GM19372 (cell line): ENCODE measurements at regions not wholly inside any gene's neighbourhood (a gene's known extent, or its start where the extent isn't known, plus 50 kb on each side); places are given as distances from the start of the nearest gene placed in this dataset.

Source experiments
- ATAC-seq: cut with Tn5 transposase; IDR thresholded peaks from one replicate; pipeline ENCODE4 v1.9.1; 2021; ENCODE audit warnings: mild to moderate bottlenecking, low read depth, moderate library complexity; ENCODE audit not compliant: unreplicated experiment

DNA sequence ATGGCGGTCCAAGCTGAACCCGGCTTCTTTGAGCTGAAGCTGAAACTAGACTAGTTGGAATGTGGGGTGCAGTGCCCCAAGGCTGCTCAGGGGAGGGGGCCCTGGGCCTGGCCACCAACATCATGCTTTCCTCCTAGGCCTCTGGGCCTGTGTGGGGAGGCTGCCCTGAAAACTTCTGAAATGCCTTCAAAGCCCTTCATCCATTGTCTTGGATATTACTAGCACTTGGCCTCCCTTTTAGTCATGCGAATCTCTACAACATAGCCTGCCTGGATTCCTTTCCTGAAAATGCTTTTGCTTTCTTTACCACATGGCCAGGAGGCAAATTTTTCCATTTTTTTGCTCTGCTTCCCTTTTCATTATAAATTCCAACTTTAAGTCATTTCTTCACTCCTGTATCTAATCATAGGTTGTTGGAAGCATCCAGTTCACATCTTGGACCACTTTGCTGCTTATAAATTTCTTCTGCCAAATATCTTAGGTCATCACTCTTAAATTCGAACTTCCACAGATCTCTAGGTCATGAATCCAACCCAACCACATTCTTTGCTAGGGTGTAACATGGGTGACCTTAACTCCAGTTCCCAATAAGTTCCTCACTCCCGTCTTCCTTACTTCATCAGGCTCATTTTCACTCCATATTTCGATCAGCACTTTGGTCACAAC is 103.4 kb downstream of the DDIT4L start:
- ATAC-seq = no peak

GRCh38 chr4:100084892-100085291 is 105.4 kb downstream of the DDIT4L start:
- no peak for ATAC-seq

DNA sequence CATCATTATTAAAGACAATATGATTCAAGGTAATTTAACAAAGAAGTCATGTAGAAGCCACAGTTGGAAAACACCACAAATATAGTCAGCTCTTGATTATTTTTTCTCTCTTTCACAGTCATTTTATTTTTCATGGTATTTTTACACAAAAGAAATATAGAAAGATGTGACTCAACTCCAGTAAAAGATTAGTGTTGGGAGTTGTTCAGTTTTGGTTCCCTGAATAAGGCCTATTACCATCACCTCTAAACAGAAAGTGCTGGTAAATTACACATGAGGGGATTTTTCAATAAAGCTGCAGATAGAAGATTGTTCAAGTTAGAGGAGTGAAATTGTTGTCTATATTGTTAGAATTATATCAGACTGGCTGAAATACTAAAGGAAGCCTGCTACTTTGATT is 107.0 kb downstream of the DDIT4L start:
- ATAC-seq = no peak

- no peak for ATAC-seq
Measured at GRCh38 chr4:100082852-100083251, 107.4 kb downstream of the DDIT4L start.

- ATAC-seq = no peak
Measured at GRCh38 chr4:100081491-100081890, 108.8 kb downstream of the DDIT4L start.

- ATAC-seq = no peak
Measured at GRCh38 chr4:100079264-100079663, 111.0 kb downstream of the DDIT4L start.

- no peak for ATAC-seq
Measured at GRCh38 chr4:100076753-100077152, 113.5 kb downstream of the DDIT4L start.

GRCh38 chr4:100075486-100076270 is 114.6 kb downstream of the DDIT4L start:
- no peak for ATAC-seq

GRCh38 chr4:100075056-100075455 is 115.2 kb downstream of the DDIT4L start:
- ATAC-seq = no peak

DNA sequence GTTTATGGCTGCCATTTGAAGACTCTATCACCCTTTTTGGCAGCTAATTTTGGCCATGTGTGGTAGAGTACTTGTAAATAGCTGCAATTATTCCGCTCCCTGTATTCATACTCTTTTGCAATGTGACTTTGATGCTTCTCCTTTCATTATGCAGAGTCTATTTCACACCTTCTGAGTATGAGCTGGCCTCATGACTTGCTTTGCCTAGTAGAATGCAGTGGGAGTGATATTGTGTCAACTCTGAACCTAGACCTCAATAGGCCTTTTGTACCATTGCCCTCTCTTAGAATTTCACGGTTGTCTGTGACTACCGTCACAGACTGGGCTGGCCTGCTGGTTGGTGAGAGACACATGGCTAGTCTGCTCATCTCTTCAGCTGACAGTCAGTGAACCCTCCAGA is 118.8 kb downstream of the DDIT4L start:
- no peak for ATAC-seq

DNA sequence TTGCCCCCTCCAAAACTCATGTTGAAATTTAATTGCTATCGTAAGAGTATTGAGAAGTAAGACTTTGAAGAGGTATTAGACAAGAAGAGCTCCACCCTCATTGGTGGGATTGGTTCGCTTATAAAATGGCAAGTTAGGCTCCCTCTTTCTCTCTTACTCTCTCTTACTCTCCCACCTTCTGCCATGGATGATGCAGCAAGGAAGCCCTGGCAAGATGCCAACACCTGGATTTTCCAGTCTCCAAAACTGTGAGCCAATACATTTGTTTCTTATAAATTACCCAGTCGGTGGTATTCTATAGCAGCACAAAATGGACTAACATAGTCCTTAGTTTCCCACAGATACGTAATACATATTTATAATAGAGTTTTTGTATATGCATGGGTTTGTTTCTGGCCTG is 119.4 kb downstream of the DDIT4L start:
- ATAC-seq = no peak

- no peak for ATAC-seq
Measured at GRCh38 chr4:100069207-100069606, 119.1 kb upstream of the H2AZ1 start.

GRCh38 chr4:100067255-100067654 is 117.2 kb upstream of the H2AZ1 start:
- no peak for ATAC-seq

- no peak for ATAC-seq
Measured at GRCh38 chr4:100063355-100063754, 113.3 kb upstream of the H2AZ1 start.

DNA sequence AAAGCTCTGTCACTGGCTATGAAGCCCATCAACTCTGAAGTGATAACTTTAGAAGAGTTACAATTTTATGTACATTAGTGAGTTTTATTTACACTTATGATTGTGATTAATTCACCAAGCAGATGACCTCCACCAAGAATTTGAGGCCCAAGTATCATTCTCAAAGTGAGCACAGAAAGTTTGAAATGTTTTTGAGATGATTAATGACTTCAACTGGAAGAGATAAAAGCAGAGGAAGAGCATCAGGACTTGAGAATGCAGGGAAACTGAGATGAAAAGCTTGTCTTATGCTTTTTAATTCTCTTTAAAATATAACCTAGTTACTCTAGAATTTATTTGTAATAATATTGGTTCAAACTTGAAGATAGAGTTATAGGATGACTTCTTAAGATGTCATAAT is 112.8 kb upstream of the H2AZ1 start:
- ATAC-seq = no peak

DNA sequence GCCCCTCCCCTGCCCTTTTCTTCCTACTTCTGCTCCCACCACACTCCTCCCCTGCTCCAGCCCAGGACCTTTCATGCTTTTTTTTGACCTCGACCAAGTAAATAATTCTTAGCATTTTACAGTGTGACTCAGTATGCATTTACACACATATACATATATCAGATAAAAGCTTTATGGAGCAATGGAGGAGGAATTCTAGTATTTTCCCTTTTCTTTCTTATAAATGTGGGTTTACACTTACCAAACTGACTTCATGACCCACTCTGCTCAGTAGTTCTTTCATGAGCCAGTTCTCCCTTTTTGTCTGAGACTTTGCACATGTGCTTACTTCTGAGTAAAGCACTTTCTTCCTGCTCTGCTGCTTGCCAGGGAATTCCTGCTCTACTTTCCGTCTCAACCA is 111.8 kb upstream of the H2AZ1 start:
- ATAC-seq = no peak

- ATAC-seq = no peak
Measured at GRCh38 chr4:100060765-100061416, 110.8 kb upstream of the H2AZ1 start.

DNA sequence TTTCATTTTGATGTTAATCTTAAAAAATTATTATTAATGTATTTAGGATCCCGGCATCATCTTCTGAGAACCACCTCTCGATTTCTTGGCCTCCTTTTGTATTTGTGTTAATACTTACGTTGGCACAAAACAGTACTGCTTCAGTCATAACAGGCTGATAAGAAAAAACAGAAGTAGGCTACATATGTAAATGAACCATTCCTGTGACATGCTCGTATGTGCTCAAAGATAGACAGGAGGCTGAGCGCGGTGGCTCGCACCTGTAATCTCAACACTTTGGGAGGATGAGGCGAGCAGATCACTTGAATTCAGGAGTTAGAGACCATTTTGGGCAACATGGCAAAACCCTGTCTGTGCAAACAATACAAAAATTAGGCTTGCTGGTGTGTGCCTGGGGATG is 109.4 kb upstream of the H2AZ1 start:
- no peak for ATAC-seq

GRCh38 chr4:100056701-100057100 is 106.6 kb upstream of the H2AZ1 start:
- ATAC-seq = no peak

- ATAC-seq = no peak
Measured at GRCh38 chr4:100054071-100054470, 104.0 kb upstream of the H2AZ1 start.

DNA sequence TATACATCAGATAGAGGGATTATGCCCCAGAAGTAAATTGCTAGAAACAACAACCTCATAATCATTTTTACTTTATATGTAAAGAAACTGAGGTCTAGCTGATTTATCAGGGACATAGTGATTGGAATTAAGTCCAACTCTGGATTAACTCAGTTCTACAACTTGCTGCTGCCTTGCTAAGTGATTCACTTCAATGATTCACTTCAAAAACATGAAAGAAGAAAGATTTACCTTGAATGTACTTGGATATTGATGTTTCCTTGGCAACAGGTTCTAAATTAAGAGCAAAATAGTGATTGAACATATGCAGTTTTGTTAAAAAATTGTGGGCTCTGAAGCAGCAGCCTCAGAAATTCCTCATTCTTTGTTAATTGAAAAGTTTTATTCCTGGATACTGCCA is 99.8 kb upstream of the H2AZ1 start:
- no peak for ATAC-seq

DNA sequence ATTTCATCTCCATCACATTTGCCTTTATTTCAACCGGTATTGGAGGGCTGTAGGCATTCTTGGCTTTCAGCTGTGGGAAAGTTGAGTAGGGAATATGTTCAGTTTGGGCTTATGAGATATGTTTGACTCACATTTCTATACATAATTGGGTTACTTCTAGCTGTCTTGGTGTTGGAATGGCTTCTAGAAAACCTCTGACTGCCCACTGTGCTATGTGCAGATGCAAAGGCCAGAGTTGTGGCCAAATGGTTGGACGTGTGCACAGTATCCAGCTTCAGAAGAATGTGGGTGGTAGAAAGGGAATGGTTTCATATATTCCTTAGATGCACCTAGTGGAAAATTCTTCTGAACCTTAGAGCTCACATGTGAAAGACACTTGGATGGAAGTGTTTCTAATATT is 92.6 kb upstream of the H2AZ1 start:
- no peak for ATAC-seq
